Mesenteric fat pad (tissue), 1 donor: ENCODE measurements at regions not wholly inside any gene's neighbourhood (a gene's known extent, or its start where the extent isn't known, plus 50 kb on each side); places are given as distances from the start of the nearest gene placed in this dataset.

Experiments used
- DNase-seq: peaks from one replicate; pipeline ENCODE4 v3.0.0-alpha.2; 2020; ENCODE audit warnings: low spot score
- donor health status: DM: yes; HTN: yes; CAD: no.

DNA sequence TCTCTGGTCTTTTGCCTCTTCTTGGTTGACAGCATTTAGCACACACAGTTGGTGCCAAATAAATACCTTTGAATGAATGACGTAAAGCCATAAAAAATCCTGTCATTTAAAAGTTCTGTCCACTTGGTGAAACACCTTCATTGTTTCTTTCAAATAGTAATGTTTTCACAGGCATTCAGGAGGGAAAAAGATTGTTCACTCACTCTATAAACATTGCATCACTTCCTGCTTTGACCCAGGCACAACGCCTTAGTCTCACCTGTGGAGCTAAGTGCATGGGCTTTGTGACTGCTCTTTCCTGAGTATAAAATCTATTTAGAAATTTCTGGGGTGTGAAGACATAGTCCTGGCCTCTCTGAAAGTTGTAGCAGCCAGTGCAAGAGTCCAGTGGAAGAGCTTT is 88.9 kb upstream of the CXCL14 start:
- no peak for DNase-seq

DNA sequence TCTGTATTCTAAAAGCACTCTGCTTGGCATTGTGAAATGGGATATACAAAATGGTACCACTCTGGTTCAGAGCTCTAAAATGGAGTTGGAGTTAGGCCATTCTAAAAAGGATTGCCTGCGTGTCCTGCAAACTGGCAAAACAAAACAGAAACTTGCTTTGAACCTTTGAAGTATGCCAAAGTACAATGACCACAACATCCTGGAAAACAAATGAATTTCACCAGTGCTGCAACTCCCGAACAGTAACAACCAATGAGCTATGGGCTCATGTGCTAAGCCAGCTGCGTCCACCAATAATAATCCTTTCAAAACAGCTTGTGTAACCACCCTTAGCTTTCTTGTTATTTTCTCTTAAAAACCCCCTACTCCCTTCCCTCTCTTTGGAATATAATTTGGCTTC is 88.4 kb upstream of the CXCL14 start:
- no peak for DNase-seq

- no peak for DNase-seq
These were observed 83.9 kb upstream of the CXCL14 start for GRCh38 chr5:135662683-135663082.

DNA sequence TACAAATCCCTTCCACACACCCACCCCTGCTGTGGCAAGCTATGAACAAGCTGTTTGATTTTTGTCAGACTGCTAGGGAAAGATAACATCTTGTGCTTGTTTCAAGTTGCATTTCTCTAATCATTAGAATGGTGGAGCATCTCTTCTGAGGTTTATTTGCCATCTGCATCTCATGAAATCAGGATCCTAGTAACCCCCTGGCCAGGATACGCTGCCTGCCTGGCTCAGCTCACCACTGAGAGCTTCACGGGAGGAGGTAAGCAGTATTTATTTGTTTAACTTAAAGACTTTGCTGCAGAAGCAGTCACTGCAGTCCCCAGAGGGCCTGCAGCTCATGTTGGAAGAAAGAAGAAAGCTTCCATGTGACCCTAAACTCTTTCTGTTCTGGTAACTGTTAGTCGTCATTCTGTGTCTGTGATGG is 83.3 kb upstream of the CXCL14 start:
- DNase-seq: no peak

GRCh38 chr5:135660826-135661575 is 82.2 kb upstream of the CXCL14 start:
- DNase-seq: no peak

DNA sequence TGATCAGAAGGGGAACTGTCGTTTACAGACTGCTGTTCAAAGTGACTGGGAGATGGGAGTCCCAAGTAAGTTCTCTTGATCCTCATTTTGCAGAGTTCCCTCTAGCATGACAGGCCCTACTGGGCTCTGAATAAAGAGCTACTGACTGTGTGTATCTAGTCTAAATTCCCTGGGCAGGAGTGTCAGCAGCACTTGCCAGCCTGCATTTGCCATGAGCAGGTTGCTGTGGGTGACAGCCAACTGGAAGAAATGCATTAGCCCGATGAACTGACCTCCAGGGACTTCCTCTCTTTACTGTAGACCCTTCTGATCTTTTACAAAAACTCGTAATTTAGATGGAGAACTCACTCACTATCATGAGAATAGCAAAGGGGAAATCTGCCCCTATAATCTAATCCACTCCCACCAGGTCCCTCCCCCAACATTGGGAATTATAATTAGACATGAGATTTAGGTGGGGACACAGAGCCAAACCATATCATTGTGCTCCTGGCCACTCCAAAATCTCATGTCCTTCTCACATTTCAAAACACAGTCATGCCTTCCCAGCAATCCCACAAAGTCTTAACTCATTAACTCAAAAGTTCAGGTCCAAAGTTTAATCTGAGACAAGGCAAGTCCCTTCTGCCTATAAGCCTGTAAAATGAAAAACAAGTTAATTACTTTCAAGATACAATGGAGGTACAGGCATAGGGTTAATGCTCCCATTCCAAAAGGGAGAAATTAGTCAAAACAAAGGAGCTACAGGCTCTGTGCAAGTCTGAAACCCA is 78.9 kb upstream of the CXCL14 start:
- DNase-seq: no peak

- DNase-seq: no peak
These were observed 76.7 kb upstream of the CXCL14 start for GRCh38 chr5:135655468-135655815.

DNA sequence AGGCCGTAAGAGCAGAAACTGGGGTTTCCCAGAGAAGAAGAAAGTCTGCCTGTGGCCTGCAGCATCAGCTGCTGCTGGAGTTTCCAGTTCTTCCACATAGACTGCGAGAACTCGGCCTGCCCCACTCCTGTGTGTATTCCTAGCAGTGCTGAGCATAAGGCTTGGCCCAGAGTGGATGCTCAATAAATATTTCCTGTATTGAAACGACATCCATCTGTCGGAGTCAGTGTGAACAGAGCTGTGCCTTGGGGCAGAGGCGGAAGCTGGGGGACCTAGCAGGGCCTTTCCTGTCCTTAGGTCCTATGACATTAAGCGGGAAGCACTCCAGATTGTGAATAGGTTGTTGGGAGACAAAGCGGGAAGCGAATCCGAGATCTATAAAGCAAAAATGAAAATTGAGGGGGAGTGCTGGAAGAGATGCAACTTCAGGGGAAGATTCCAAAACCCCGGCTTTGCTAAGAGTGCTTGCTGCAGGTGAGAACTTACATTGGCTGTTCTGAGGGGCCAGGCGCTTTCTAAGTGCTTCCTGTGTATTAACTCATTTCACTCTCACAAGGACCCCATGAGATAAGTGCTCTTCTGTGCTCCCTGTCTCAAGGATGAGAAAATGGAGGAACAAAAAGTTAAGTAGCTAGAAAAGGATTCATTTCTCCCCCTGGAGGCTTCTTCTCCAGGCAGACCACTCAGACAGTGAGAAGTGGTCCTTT is 76.1 kb upstream of the CXCL14 start:
- no peak for DNase-seq

- no peak for DNase-seq
These were observed 72.4 kb upstream of the CXCL14 start for GRCh38 chr5:135651156-135651555.

GRCh38 chr5:135650081-135650480 is 71.3 kb upstream of the CXCL14 start:
- DNase-seq: no peak

DNA sequence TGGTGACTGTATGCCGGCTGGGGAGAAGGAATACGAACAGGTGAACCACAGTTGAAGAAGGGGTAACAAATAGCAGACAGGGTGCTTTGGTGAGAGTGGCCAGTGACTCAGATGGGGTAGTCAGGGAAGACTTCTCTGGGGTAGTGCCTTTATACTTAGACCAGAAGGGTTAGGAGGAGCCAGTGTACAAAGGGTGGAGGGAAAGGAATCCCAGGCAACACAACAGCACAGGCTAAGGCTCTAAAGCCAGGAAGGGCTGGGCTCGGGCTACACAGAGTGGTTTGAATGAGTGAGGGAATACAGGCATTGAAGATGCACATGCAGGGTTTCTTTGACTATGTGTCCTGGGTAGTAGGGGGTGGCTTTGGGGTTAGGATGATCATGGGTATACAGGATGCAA is 70.6 kb upstream of the CXCL14 start:
- DNase-seq: no peak

DNA sequence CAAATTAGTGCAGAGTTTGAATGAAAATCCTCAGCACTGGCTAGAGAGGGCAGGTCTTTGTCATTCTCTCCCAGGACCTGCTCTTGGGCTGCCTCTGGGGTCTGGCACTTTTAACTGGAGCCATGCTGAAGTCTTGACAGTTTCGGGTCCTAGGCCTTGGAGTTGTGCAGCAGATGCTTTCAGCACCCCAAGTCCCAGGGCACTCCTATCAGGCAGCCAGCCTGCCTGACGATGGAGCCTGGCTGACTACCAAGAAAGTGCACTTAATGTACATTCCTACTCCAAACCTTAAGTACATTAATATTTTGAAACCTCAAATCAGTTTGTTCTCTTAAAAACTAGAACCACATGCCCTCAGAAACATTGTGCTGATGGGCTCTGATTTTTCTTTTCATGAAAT is 69.3 kb upstream of the CXCL14 start:
- DNase-seq: no peak

GRCh38 chr5:135645336-135646180 is 66.8 kb upstream of the CXCL14 start:
- DNase-seq: no peak

GRCh38 chr5:135644816-135645215 is 66.0 kb upstream of the CXCL14 start:
- no peak for DNase-seq

DNA sequence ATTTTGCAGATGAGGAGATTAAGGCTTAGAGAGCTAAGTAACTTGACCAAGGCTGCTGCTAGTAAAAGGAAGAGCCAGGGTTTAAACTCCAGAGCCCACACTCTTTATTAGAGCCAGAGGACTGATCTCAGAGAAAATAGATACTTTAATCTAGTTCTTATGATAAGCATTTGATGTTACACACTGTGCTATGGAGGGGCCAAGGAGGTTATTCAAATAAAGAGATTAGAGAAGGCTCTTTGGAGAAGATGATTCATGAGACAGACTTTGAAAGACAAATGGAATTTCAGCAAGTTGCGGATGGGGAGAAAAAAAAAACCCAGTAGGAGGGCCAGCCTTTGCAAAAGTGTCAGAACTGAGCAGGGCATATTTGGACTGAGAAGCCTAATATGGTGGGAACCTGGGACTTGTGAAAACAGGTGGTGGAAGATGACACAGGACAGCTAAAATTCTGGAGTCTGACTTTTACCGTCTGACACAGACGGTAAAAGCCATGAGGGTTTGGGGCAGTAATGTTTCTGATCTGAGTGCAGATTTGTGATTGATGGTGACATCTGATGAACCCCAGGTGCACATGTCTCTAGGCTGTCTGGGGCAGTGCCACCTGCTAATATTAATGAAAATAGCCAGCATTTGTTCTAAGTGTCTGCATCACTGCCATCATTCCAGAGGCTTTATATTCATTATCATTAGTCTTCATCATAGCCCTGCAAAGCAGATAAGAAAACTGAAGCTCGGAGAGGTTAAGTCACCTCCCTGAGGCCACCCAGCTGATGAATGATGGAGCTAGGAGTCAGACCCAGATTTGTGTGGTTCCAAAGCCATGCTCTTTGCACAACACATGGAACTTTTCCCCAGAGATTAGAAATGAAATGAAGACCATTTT is 65.3 kb upstream of the CXCL14 start:
- DNase-seq: no peak

DNA sequence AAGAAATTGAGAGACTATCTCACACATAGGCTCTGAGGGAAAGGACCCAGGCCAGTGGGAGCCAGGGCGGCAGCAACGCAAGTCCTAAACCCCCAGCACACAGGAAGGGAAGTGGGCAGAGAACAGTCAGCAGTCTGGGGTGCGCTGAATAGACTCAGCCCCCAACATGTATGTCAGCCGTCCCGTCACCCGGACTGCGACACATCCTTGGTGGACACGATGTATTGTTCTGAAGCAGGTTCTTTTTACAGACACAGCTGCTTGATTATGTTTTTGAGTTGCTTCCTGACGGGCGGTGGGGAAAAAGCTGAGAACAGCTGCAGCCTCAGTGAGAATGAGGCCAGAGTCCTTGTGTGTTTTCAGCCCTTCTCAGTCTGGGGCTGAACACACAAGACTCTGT is 64.1 kb upstream of the CXCL14 start:
- no peak for DNase-seq

DNA sequence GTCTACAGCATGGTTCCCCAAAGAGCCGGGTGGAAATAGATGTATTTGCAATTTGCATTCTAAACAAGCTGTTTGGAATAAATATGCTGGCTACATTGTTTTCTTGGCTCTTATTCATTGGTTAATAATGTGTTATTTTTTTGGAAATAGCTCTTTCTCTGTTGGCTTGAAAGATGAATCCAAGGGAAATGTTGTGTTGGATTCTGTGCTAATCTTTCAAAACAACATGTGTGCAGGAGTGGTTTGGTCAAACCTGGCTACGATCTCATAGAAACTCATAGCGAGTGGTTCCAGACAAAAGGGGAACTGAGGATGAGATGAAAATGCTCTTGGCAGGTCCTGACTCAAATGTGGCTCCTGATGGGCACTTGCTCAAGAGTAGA is 63.7 kb upstream of the CXCL14 start:
- no peak for DNase-seq

DNA sequence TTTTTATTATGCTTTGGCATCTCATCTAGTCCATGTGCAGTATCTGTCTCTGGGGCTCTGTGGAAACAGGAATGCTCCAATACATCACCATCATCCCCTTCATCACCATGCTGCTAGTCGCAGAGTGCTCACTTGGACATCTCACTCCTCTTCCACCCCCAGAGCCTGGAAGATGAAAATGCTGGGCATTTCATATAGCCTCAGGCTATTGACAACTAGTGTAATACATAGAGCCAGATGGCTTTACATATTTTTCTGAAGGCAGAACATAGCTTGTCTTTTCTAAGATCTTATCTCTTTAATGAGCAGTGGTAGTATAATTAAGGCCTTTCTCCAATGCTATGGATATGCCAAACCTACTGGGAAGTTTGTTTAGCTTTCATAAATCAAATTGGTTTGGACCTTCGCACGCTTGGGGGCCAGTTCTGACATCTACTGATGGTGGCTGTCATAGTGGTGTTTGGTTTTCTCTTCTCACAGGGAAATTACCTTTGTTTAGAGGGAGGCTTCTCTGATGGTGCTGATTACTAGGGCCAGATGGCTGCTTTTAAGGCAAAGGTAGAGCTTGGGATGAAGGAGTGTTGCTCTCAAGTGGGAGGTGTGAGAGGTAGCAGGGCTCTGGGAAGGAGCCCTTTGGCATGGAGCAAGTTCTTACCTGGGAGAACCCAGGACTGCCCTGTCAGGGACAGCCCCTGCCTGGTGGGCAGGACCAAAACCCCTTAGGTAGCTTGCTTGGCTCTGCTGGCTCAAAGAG is 63.1 kb upstream of the CXCL14 start:
- DNase-seq: no peak

DNA sequence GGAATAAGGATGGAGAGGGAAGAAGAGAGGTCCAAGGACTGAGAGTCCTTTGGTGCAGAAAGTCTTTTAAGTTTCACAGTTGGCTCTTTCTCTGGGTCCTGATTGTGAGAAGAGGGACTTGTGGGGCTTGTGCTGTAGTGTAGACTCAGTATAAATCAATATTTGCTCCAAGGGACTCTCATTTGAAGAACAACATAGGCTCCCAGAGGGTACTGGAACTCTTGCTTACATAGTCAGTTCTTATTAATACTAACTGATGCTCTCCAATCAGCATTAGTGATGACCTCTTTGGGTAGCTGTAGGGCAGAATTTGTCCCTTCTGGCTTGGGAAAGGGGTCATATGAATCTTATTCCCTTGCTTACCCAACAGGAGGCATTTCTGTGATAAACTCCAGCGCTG is 62.5 kb upstream of the CXCL14 start:
- DNase-seq: no peak

GRCh38 chr5:135635451-135635850 is 56.7 kb upstream of the CXCL14 start:
- no peak for DNase-seq
